Gastroesophageal sphincter (tissue), 4 donors: ENCODE measurements at regions not wholly inside any gene's neighbourhood (a gene's known extent, or its start where the extent isn't known, plus 50 kb on each side); places are given as distances from the start of the nearest gene placed in this dataset.
"Not testable (repeated sequence)": the region's sequence is repeated elsewhere in the genome, so short reads cannot be mapped to it uniquely, and the experiment has no call there.

Experiments
- ATAC-seq: fragments of 150-250 bp; one replicate; pipeline ENCODE4 v1.9.1; 2016; ENCODE audit warnings: mild to moderate bottlenecking, moderate library complexity
- H3K27ac ChIP-seq, 4 donors: fragments of 200-600 bp; sonication (generic) in 3 of 4; 1 replicate in 3 of 4; 2 replicates in 1 of 4; pipeline ENCODE4 v1.5.1; 2016 to 2019
- H3K27me3 ChIP-seq: fragments of 200-600 bp; sonication (generic); one replicate; pipeline ENCODE4 v1.5.1; 2019
- H3K36me3 ChIP-seq, 2 donors: fragments of 200-600 bp; sonication (generic); one replicate each; pipeline ENCODE4 v1.5.1; 2019; ENCODE audit warnings: control low read depth in 1 of 2
- H3K4me1 ChIP-seq, 3 donors: fragments of 200-600 bp; sonication (generic); 1 replicate in 2 of 3; 2 replicates in 1 of 3; pipeline ENCODE4 v1.5.1; 2016 to 2019; ENCODE audit warnings: control low read depth in 2 of 3
- H3K4me3 ChIP-seq, 2 donors: fragments of 200-600 bp; sonication (generic); one replicate each; pipeline ENCODE4 v1.5.1; 2019; ENCODE audit warnings: mild to moderate bottlenecking in 1 of 2, moderate library complexity in 1 of 2
- H3K9me3 ChIP-seq, 3 donors: fragments of 200-600 bp; sonication (generic); one replicate each; pipeline ENCODE4 v1.5.1; 2017 to 2019; ENCODE audit warnings: control low read depth in 2 of 3
- CTCF ChIP-seq, 4 experiments: fragments of 200-600 bp in 2 of 4; fragments of 450-650 bp in 2 of 4; sonication (generic) in 1 of 4; IDR thresholded peaks; one replicate each; pipeline ENCODE4 v1.5.1; 2017 to 2019; ENCODE audit warnings: antibody characterized with exemption in 4 of 4, mild to moderate bottlenecking in 2 of 4, moderate library complexity in 2 of 4
- EP300 ChIP-seq: sonication (generic); formaldehyde crosslinking; IDR thresholded peaks from one replicate; pipeline ENCODE4 v1.6.1; 2017; ENCODE audit warnings: antibody characterized with exemption, mild to moderate bottlenecking
- POLR2A ChIP-seq, 2 donors: fragments of 450-650 bp; IDR thresholded peaks; one replicate each; pipeline ENCODE4 v1.6.1; 2017; ENCODE audit warnings: antibody characterized with exemption in 2 of 2, mild to moderate bottlenecking in 2 of 2, moderate library complexity in 1 of 2
- POLR2AphosphoS5 ChIP-seq: sonication (generic); formaldehyde crosslinking; IDR thresholded peaks from one replicate; pipeline ENCODE4 v1.6.1; 2017; ENCODE audit warnings: antibody characterized with exemption
- WGBS, 2 donors: methylation state at CpG; one replicate each; pipeline ENCODE4 v1.1.5; 2018; ENCODE audit warnings: low coverage in 1 of 2; 5-methylcytosine and 5-hydroxymethylcytosine counted together

- no peak for TF ChIP-seq POLR2A (IDR thresholded peaks at IDR 0.05)
- TF ChIP-seq CTCF (IDR thresholded peaks at IDR 0.05), result no peak
- TF ChIP-seq EP300, result no peak
- TF ChIP-seq POLR2AphosphoS5, result no peak
- no peak for ATAC-seq
These were observed 72.7 kb upstream of the RTL6 start for GRCh38 chr22:44570476-44571445.

GRCh38 chr22:44569561-44569991 is 71.5 kb upstream of the RTL6 start:
- ATAC-seq, result no peak
- WGBS, 2 donors, result 84 to 86% methylated on average over 5 to 7 of the region's 9 CpGs
- no peak overlapping the region for H3K4me3 ChIP-seq
- H3K9me3 ChIP-seq, result peaks cover 0 to 13% (median 0%) of the 10 kb centered on the region in 3 donors
- peaks cover 0 to 11% (median 0%) of the 10 kb centered on the region in 3 donors for H3K4me1 ChIP-seq
- no peak overlapping the region for H3K27ac ChIP-seq
- H3K36me3 ChIP-seq, result no peaks in the 10 kb centered on the region
- no peaks in the 10 kb centered on the region for H3K27me3 ChIP-seq
- TF ChIP-seq POLR2A (IDR thresholded peaks at IDR 0.05) (no peak), POLR2AphosphoS5 (no peak), EP300 (no peak), CTCF (IDR thresholded peaks at IDR 0.05) (no peak)

More at GRCh38 chr22:44570476-44571445, 72.7 kb upstream of the RTL6 start:
- peaks cover 0 to 9% (median 0%) of the 10 kb centered on the region in 3 donors for H3K9me3 ChIP-seq
- H3K4me1 ChIP-seq, result peaks cover 0 to 16% (median 0%) of the 10 kb centered on the region in 3 donors
- no peaks in the 10 kb centered on the region for H3K27me3 ChIP-seq
- H3K27ac ChIP-seq, result no peak overlapping the region
- WGBS, 2 donors, result 68 to 81% methylated on average over 4 to 10 of the region's 18 CpGs
- no peak overlapping the region for H3K4me3 ChIP-seq
- H3K36me3 ChIP-seq, result no peaks in the 10 kb centered on the region

- Histone ChIP-seq H3K27me3 (no peaks in the 10 kb centered on the region), H3K4me1 (no peaks in the 10 kb centered on the region), H3K36me3 (no peaks in the 10 kb centered on the region), H3K4me3 (no peak overlapping the region), H3K9me3 (peaks cover 0 to 28% (median 0%) of the 10 kb centered on the region in 3 donors), H3K27ac (no peak overlapping the region)
- TF ChIP-seq CTCF (IDR thresholded peaks at IDR 0.05), result peak in 3 of 4 experiments; percentile 20 to 59 (median 43)
- no peak for TF ChIP-seq POLR2A (IDR thresholded peaks at IDR 0.05)
- 71 to 79% methylated on average over 4 to 6 of the region's 8 CpGs for WGBS, 2 donors
- no peak for ATAC-seq
These were observed 69.9 kb upstream of the RTL6 start for GRCh38 chr22:44567846-44568493.

GRCh38 chr22:44567378-44567841 is 69.4 kb upstream of the RTL6 start:
- not testable (repeated sequence) for ATAC-seq, H3K27me3 ChIP-seq, H3K27ac ChIP-seq, H3K36me3 ChIP-seq, H3K4me3 ChIP-seq, H3K4me1 ChIP-seq
- 43 to 56% methylated on average over 1 to 4 of the region's 8 CpGs for WGBS, 2 donors
- peaks cover 0 to 28% (median 0%) of the 10 kb centered on the region in 3 donors for H3K9me3 ChIP-seq

- Histone ChIP-seq H3K27me3 (no peaks in the 10 kb centered on the region), H3K36me3 (no peaks in the 10 kb centered on the region), H3K4me3 (no peak overlapping the region), H3K27ac (no peak overlapping the region), H3K4me1 (no peaks in the 10 kb centered on the region), H3K9me3 (peaks cover 0 to 28% (median 0%) of the 10 kb centered on the region in 3 donors)
- WGBS, 2 donors, result 78 to 100% methylated on average over 3 to 4 of the region's 17 CpGs
- no peak for TF ChIP-seq POLR2AphosphoS5
- no peak for TF ChIP-seq POLR2A (IDR thresholded peaks at IDR 0.05)
- no peak for TF ChIP-seq CTCF (IDR thresholded peaks at IDR 0.05)
- no peak for TF ChIP-seq EP300
- ATAC-seq, result no peak
These were observed 68.9 kb upstream of the RTL6 start for GRCh38 chr22:44566911-44567310.

GRCh38 chr22:44562651-44563050 is 64.6 kb upstream of the RTL6 start:
- peaks cover 0 to 26% (median 0%) of the 10 kb centered on the region in 3 donors for H3K9me3 ChIP-seq
- H3K27ac ChIP-seq, H3K4me3 ChIP-seq, H3K36me3 ChIP-seq, ATAC-seq, H3K27me3 ChIP-seq, H3K4me1 ChIP-seq: not testable (repeated sequence)
- WGBS, 2 donors, result 80 to 100% methylated on average over 2 of the region's 7 CpGs
